Body of pancreas (tissue), 4 donors: ENCODE measurements at regions not wholly inside any gene's neighbourhood (a gene's known extent, or its start where the extent isn't known, plus 50 kb on each side); places are given as distances from the start of the nearest gene placed in this dataset.

Experiments used
- ATAC-seq: fragments of 150-250 bp; one replicate; pipeline ENCODE4 v1.9.1; 2016
- DNase-seq, 4 donors: peaks; one replicate each; pipeline ENCODE4 v3.0.0-alpha.2; 2019
- H3K27ac ChIP-seq, 4 donors: fragments of 200-600 bp; sonication (generic); 1 replicate in 3 of 4; 2 replicates in 1 of 4; pipeline versions ENCODE4 v1.5.1 to v1.6.1; 2016 to 2019; ENCODE audit warnings: mild to moderate bottlenecking in 1 of 4, mixed read lengths in 1 of 4, moderate library complexity in 1 of 4
- H3K27me3 ChIP-seq, 2 donors: fragments of 200-600 bp; sonication (generic); one replicate each; pipeline ENCODE4 v1.6.0; 2016; ENCODE audit warnings: mild to moderate bottlenecking in 1 of 2
- H3K36me3 ChIP-seq, 2 donors: fragments of 200-600 bp; sonication (generic); replicated peaks in 1 of 2; 2 replicates each; pipeline ENCODE4 v1.5.1; 2016; ENCODE audit warnings: low read depth in 2 of 2; ENCODE audit not compliant: insufficient read depth in 1 of 2
- H3K4me1 ChIP-seq: fragments of 200-600 bp; sonication (generic); one replicate; pipeline ENCODE4 v1.6.0; 2016
- H3K4me3 ChIP-seq, 2 donors: fragments of 200-600 bp; sonication (generic); 1 replicate in 1 of 2; 2 replicates in 1 of 2; pipeline ENCODE4 v1.5.1; 2016 to 2019
- H3K9me3 ChIP-seq, 3 donors: fragments of 200-600 bp; sonication (generic); 1 replicate in 2 of 3; 2 replicates in 1 of 3; pipeline ENCODE4 v1.5.1; 2016
- POLR2A ChIP-seq, 3 donors: fragments of 450-650 bp; IDR thresholded peaks; one replicate each; pipeline ENCODE4 v1.6.1; 2016; ENCODE audit warnings: antibody characterized with exemption in 3 of 3, mild to moderate bottlenecking in 2 of 3
- WGBS, 2 donors: methylation state at CpG; one replicate each; pipeline ENCODE4 v1.1.5; 2017; 5-methylcytosine and 5-hydroxymethylcytosine counted together
- intact Hi-C: fragments of 100-400 bp; cut with DNase I; formaldehyde crosslinking; loops from one replicate; pipeline ENCODE4 v1.15.1; 2023
- TF ChIP-seq, protein P1 (sequence below), 7 experiments: fragments of 450-650 bp in 4 of 7; fragments of 200-600 bp in 3 of 7; sonication (generic) in 3 of 7; IDR thresholded peaks; one replicate each; pipeline ENCODE4 v1.5.1; 2016 to 2019; ENCODE audit warnings: antibody characterized with exemption in 7 of 7

DNA sequence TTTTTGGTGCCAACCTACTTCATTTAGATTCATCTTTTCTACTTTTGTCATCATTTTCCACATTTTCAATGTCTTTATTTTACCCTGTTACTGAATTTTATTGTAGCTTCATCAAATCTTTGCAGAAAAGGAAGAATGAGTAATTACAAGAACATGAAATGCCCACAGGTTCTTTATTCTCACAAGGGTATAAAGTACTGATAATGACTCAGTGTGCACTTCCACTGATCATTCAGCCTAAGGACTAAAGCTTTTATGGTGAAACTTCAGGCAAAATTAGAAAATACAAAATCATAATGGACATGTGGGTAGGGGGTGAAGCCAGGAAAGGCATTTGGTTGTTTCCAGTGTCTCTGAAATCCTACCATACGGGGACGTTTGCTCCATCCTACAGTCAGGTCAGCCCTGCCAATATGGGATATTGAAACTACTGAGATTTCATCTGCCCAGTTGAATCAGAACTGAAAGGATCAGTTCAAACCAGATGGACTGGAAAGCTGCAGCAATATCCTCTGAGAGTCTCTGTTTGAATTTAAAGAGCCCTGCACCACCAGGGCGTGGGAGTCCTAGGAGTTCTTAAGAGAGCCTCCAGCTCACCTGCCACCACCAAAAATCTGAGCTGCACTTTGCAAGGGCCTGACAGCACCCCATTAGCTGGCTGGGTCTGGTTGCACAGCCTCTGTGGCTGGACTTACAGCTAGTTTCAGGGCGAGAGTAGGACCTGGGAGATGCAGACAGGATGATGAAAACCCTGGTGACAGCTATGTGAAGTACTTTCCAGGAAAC, 390.4 kb downstream of the CMPK2 start:
- Histone ChIP-seq H3K4me3 (no peak overlapping the region), H3K36me3 (no peaks in the 10 kb centered on the region), H3K9me3 (no peaks in the 10 kb centered on the region), H3K4me1 (no peaks in the 10 kb centered on the region), H3K27ac (no peak overlapping the region), H3K27me3 (no peaks in the 10 kb centered on the region)
- no peak for TF ChIP-seq POLR2A (IDR thresholded peaks at IDR 0.05)
- TF ChIP-seq, protein P1, sequence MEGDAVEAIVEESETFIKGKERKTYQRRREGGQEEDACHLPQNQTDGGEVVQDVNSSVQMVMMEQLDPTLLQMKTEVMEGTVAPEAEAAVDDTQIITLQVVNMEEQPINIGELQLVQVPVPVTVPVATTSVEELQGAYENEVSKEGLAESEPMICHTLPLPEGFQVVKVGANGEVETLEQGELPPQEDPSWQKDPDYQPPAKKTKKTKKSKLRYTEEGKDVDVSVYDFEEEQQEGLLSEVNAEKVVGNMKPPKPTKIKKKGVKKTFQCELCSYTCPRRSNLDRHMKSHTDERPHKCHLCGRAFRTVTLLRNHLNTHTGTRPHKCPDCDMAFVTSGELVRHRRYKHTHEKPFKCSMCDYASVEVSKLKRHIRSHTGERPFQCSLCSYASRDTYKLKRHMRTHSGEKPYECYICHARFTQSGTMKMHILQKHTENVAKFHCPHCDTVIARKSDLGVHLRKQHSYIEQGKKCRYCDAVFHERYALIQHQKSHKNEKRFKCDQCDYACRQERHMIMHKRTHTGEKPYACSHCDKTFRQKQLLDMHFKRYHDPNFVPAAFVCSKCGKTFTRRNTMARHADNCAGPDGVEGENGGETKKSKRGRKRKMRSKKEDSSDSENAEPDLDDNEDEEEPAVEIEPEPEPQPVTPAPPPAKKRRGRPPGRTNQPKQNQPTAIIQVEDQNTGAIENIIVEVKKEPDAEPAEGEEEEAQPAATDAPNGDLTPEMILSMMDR (IDR thresholded peaks at IDR 0.05), result no peak
- DNase-seq (no peak), ATAC-seq (no peak)
- WGBS, 2 donors, result 70 to 74% methylated on average over 4 of the region's 4 CpGs
- intact Hi-C loops, result no loop called here

DNA sequence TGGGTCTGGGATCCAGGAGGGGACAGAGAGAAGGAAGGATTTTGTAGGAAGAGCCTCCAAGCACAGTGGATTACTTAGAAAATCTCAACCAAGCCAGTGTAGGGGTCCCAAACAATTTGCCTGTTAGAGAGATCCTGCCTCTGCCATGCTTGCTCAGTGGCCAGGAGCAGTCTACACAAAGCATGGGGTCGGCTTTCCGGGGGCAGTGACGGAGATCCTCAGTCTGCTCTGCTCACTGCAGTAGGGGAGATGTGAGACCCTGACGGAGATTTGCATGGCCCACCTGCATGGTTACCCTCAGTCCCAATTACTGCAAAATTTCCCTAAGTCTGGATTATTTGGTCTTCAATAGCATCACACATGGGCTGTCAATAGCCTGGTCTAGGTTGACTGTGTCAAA, 385.2 kb downstream of the CMPK2 start:
- intact Hi-C loops, result no loop called here
- no peak for ATAC-seq
- no peaks in the 10 kb centered on the region for H3K9me3 ChIP-seq
- no peaks in the 10 kb centered on the region for H3K27me3 ChIP-seq
- no peak overlapping the region for H3K27ac ChIP-seq
- no peaks in the 10 kb centered on the region for H3K36me3 ChIP-seq
- DNase-seq, result no peak
- WGBS, 2 donors, result 90 to 98% methylated on average over 4 of the region's 4 CpGs
- no peak overlapping the region for H3K4me3 ChIP-seq
- no peaks in the 10 kb centered on the region for H3K4me1 ChIP-seq
- TF ChIP-seq, protein P1 (IDR thresholded peaks at IDR 0.05), result no peak
- no peak for TF ChIP-seq POLR2A (IDR thresholded peaks at IDR 0.05)

DNA sequence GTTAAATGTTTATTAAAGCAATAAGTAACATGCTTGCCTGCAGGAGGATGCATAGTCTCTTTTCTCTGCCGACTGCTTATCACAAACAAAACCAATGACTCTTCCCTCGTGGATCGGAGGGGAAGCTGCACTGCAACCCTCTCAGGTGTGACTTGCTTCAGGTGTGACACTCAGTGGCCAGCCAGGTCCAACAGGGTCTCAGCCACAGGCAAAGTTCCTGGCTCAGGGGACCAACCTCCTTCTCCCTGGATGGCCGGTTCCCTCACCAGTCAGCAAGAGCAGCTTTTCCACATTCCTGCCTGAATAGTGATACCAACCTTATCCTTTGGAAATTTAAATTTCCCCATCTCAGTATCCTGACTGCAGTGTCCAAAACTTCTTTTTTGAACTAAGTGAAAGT, 383.5 kb downstream of the CMPK2 start:
- WGBS, 2 donors, result 46 to 54% methylated on average over 4 of the region's 4 CpGs
- no peaks in the 10 kb centered on the region for H3K9me3 ChIP-seq
- intact Hi-C loops, result no loop called here
- H3K36me3 ChIP-seq, result no peaks in the 10 kb centered on the region
- H3K4me1 ChIP-seq, result no peaks in the 10 kb centered on the region
- no peak overlapping the region for H3K4me3 ChIP-seq
- TF ChIP-seq, protein P1 (IDR thresholded peaks at IDR 0.05), result no peak
- TF ChIP-seq POLR2A (IDR thresholded peaks at IDR 0.05), result no peak
- no peak for DNase-seq
- no peak for ATAC-seq
- H3K27me3 ChIP-seq, result no peaks in the 10 kb centered on the region
- no peak overlapping the region for H3K27ac ChIP-seq

DNA sequence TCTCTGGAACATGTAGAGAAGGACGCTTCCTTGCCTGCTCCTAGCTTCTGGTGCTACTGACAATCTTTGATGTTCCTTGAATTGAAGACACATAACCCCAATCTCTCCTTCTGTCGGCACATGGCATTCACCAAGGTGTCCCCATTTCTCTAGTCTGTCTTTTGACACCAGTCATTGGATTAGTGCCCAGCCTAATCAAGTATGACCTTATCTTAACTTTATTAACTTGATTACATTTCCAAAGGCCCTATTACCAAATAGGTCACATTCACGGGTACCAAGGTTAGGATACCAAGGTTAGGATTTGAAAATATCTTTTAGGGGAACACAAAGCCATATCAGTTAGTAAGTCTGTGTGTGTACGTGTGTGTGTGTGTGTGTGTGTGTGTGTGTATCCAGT, 377.9 kb downstream of the CMPK2 start:
- no peaks in the 10 kb centered on the region for H3K27me3 ChIP-seq
- peaks cover 18% of the 10 kb centered on the region for H3K4me1 ChIP-seq
- no peaks in the 10 kb centered on the region for H3K36me3 ChIP-seq
- intact Hi-C loops, result no loop called here
- ATAC-seq, result no peak
- H3K9me3 ChIP-seq, result no peaks in the 10 kb centered on the region
- DNase-seq, result no peak
- H3K4me3 ChIP-seq, result no peak overlapping the region
- WGBS, 2 donors, result 26 to 33% methylated on average over 4 of the region's 4 CpGs
- no peak overlapping the region for H3K27ac ChIP-seq
- TF ChIP-seq POLR2A (IDR thresholded peaks at IDR 0.05), result no peak
- TF ChIP-seq, protein P1 (IDR thresholded peaks at IDR 0.05), result no peak

GRCh38 chr2:6492573-6492972, 373.1 kb downstream of the CMPK2 start:
- intact Hi-C loops, result no loop called here
- WGBS, 2 donors, result 13 to 36% methylated on average over 1 of the region's 1 CpG
- no peak overlapping the region for H3K4me3 ChIP-seq
- TF ChIP-seq, protein P1 (IDR thresholded peaks at IDR 0.05), result no peak
- H3K4me1 ChIP-seq, result peaks cover 28% of the 10 kb centered on the region
- ATAC-seq (no peak), DNase-seq (peak; percentile 46 to 70 (median 56))
- H3K9me3 ChIP-seq, result no peaks in the 10 kb centered on the region
- no peaks in the 10 kb centered on the region for H3K27me3 ChIP-seq
- no peaks in the 10 kb centered on the region for H3K36me3 ChIP-seq
- H3K27ac ChIP-seq, result no peak overlapping the region
